Left lung (tissue), 4 donors: ENCODE measurements at regions not wholly inside any gene's neighbourhood (a gene's known extent, or its start where the extent isn't known, plus 50 kb on each side); places are given as distances from the start of the nearest gene placed in this dataset.

Experiments
- ATAC-seq: fragments of 200-7000 bp; cut with Tn5 transposase; one replicate; pipeline ENCODE4 v1.9.1; 2020; ENCODE audit warnings: moderate library complexity
- DNase-seq, 4 donors: peaks; one replicate each; pipeline ENCODE4 v3.0.0-alpha.2; 2013 to 2020
- H3K27ac ChIP-seq, 2 donors: fragments of 200-600 bp; sonication (generic) in 1 of 2; one replicate each; pipeline versions ENCODE4 v1.5.0 to v1.8.0; 2020 to 2021
- H3K27me3 ChIP-seq, 2 donors: fragments of 200-600 bp; sonication (generic) in 1 of 2; one replicate each; pipeline versions ENCODE4 v1.5.0 to v1.8.0; 2020 to 2021
- H3K36me3 ChIP-seq, 2 donors: fragments of 200-600 bp; sonication (generic) in 1 of 2; one replicate each; pipeline versions ENCODE4 v1.5.0 to v1.8.0; 2020 to 2021
- H3K4me1 ChIP-seq, 2 donors: fragments of 200-600 bp; one replicate each; pipeline ENCODE4 v1.8.0; 2021
- H3K4me3 ChIP-seq, 2 donors: fragments of 200-600 bp; sonication (generic) in 1 of 2; one replicate each; pipeline versions ENCODE4 v1.5.0 to v1.8.0; 2020 to 2021; ENCODE audit warnings: mild to moderate bottlenecking in 1 of 2
- H3K9me3 ChIP-seq, 2 donors: fragments of 200-600 bp; sonication (generic) in 1 of 2; one replicate each; pipeline versions ENCODE4 v1.5.0 to v1.8.0; 2020 to 2021
- intact Hi-C, 2 donors: fragments of 100-400 bp; cut with DNase I; formaldehyde crosslinking; loops; one replicate each; pipeline versions ENCODE4 v1.11.2 to v1.14.2; 2022
- TF ChIP-seq, protein P1 (sequence below), 2 donors: fragments of 200-600 bp; sonication (generic) in 1 of 2; IDR thresholded peaks; one replicate each; pipeline versions ENCODE4 v1.5.0 to v1.8.0; 2021; ENCODE audit warnings: antibody characterized with exemption in 2 of 2
- donor health status: DM: no; HTN: yes; CAD: no.
- donor health status: DM: no; HTN: no; CAD: no.

DNA sequence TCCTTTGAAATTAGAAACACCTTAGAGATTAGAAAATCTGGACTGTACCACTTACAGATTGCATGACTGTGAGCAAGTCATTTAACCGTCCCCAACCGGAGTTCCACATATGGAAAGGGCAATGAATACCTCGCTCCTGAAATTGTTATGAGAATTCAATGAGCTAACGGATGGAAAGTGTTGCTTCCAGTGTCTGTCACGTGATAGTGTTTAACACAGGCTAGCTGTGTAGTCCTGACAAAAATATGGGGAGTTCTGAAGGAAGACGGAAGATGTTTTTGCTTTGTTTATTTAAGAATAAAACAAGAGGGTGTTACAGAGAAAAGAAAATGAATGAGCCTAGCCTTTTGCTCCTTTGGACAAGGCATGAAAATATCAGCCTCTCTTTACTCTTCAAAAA, 150.7 kb upstream of the SEMA6D start:
- Histone ChIP-seq H3K27me3 (no peaks in the 10 kb centered on the region), H3K4me3 (no peak overlapping the region), H3K36me3 (no peaks in the 10 kb centered on the region), H3K9me3 (no peaks in the 10 kb centered on the region), H3K4me1 (no peaks in the 10 kb centered on the region), H3K27ac (no peak overlapping the region)
- no peak for DNase-seq
- TF ChIP-seq, protein P1, sequence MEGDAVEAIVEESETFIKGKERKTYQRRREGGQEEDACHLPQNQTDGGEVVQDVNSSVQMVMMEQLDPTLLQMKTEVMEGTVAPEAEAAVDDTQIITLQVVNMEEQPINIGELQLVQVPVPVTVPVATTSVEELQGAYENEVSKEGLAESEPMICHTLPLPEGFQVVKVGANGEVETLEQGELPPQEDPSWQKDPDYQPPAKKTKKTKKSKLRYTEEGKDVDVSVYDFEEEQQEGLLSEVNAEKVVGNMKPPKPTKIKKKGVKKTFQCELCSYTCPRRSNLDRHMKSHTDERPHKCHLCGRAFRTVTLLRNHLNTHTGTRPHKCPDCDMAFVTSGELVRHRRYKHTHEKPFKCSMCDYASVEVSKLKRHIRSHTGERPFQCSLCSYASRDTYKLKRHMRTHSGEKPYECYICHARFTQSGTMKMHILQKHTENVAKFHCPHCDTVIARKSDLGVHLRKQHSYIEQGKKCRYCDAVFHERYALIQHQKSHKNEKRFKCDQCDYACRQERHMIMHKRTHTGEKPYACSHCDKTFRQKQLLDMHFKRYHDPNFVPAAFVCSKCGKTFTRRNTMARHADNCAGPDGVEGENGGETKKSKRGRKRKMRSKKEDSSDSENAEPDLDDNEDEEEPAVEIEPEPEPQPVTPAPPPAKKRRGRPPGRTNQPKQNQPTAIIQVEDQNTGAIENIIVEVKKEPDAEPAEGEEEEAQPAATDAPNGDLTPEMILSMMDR (IDR thresholded peaks at IDR 0.05): no peak
- no peak for ATAC-seq
- intact Hi-C loops: no loop called here

DNA sequence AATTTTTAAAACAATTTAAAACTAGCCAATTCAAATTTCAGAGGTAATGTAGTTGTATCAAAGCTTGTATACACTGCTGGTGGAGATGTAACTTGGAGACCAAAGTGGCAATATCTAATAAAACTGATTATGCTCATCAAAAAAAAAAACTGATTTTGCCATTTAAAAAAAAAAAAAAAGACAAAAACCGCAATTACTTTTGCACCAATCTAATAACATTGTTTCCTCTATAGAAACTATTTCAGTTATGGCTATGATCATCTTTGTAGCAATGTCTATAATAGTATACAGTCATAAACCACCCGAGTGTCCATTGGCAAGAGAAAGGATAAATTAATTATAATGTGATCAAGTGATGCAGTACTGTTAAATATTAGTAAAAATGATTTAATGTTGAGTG, 149.3 kb upstream of the SEMA6D start:
- no peak overlapping the region for H3K27ac ChIP-seq
- H3K4me3 ChIP-seq: no peak overlapping the region
- intact Hi-C loops: no loop called here
- no peak for ATAC-seq
- H3K9me3 ChIP-seq: no peaks in the 10 kb centered on the region
- no peaks in the 10 kb centered on the region for H3K36me3 ChIP-seq
- DNase-seq: no peak
- TF ChIP-seq, protein P1 (IDR thresholded peaks at IDR 0.05): no peak
- no peaks in the 10 kb centered on the region for H3K4me1 ChIP-seq
- H3K27me3 ChIP-seq: no peaks in the 10 kb centered on the region

- Histone ChIP-seq H3K4me3 (no peak overlapping the region), H3K9me3 (no peaks in the 10 kb centered on the region), H3K27ac (no peak overlapping the region), H3K36me3 (no peaks in the 10 kb centered on the region), H3K27me3 (no peaks in the 10 kb centered on the region), H3K4me1 (no peaks in the 10 kb centered on the region)
- no peak for ATAC-seq
- intact Hi-C loops: no loop called here
- DNase-seq: no peak
- TF ChIP-seq, protein P1 (IDR thresholded peaks at IDR 0.05): no peak
These were observed 147.3 kb upstream of the SEMA6D start for GRCh38 chr15:47570044-47570443.

DNA sequence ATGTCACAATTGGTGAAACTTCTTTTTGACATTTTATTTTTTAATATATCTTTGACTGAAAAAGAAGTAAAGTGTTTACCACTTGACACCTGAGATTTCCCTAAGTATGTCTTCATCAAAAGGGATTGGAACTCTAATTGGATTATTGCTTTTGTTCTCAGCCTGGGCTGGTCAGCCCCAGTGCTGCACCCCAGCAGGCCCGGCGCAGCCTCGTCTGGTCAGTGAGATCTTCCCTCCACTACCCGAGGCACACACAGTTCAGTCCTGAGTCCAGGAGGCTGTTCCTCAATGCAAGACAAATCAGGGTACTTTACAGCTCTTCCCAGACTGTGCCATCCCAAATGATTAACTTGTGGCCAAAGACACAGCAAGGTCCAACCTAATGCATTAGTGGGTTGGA, 146.9 kb upstream of the SEMA6D start:
- no peaks in the 10 kb centered on the region for H3K4me1 ChIP-seq
- no peak overlapping the region for H3K27ac ChIP-seq
- H3K4me3 ChIP-seq: no peak overlapping the region
- DNase-seq (no peak), ATAC-seq (no peak)
- intact Hi-C loops: no loop called here
- no peaks in the 10 kb centered on the region for H3K27me3 ChIP-seq
- H3K36me3 ChIP-seq: no peaks in the 10 kb centered on the region
- no peaks in the 10 kb centered on the region for H3K9me3 ChIP-seq
- TF ChIP-seq, protein P1 (IDR thresholded peaks at IDR 0.05): no peak

- ATAC-seq (no peak), DNase-seq (no peak)
- Histone ChIP-seq H3K4me3 (no peak overlapping the region), H3K36me3 (no peaks in the 10 kb centered on the region), H3K9me3 (no peaks in the 10 kb centered on the region), H3K27me3 (no peaks in the 10 kb centered on the region), H3K27ac (no peak overlapping the region), H3K4me1 (no peaks in the 10 kb centered on the region)
- intact Hi-C loops: no loop called here
- TF ChIP-seq, protein P1 (IDR thresholded peaks at IDR 0.05): no peak
These were observed 146.2 kb upstream of the SEMA6D start for GRCh38 chr15:47570881-47571640.
